KMS-11 (cell line): ENCODE measurements at regions not wholly inside any gene's neighbourhood (a gene's known extent, or its start where the extent isn't known, plus 50 kb on each side); places are given as distances from the start of the nearest gene placed in this dataset.

Source experiments
- H2AFZ ChIP-seq: fragments of 200-600 bp; sonication (generic); 2 replicates; pipeline ENCODE4 v1.6.1; 2016; ENCODE audit warnings: antibody characterized with exemption, mixed run types, low read depth
- H3K27ac ChIP-seq: fragments of 200-600 bp; sonication (generic); 2 replicates; pipeline ENCODE4 v1.6.1; 2016; ENCODE audit warnings: mild to moderate bottlenecking, mixed run types
- H3K27me3 ChIP-seq: fragments of 200-600 bp; sonication (generic); 2 replicates; pipeline ENCODE4 v1.6.1; 2017; ENCODE audit warnings: mild to moderate bottlenecking, low read depth, mixed run types, moderate library complexity; ENCODE audit not compliant: insufficient read depth
- H3K36me3 ChIP-seq: fragments of 200-600 bp; sonication (generic); 2 replicates; pipeline ENCODE4 v1.6.1; 2017; ENCODE audit warnings: mild to moderate bottlenecking, mixed run types; ENCODE audit not compliant: insufficient read depth
- H3K4me1 ChIP-seq: fragments of 200-600 bp; sonication (generic); 2 replicates; pipeline ENCODE4 v1.6.1; 2016; ENCODE audit warnings: mild to moderate bottlenecking, low read depth, mixed run types; ENCODE audit not compliant: poor library complexity, severe bottlenecking
- H3K4me2 ChIP-seq: fragments of 200-600 bp; sonication (generic); 2 replicates; pipeline ENCODE4 v1.7.0; 2016; ENCODE audit warnings: mild to moderate bottlenecking, mixed run types
- H3K4me3 ChIP-seq: fragments of 200-600 bp; sonication (generic); IDR thresholded peaks from 2 replicates; pipeline ENCODE4 v1.6.1; 2017; ENCODE audit warnings: low read depth, low read length, mixed read lengths; ENCODE audit not compliant: insufficient read depth
- H3K79me2 ChIP-seq: fragments of 200-600 bp; sonication (generic); 2 replicates; pipeline ENCODE4 v1.6.1; 2016; ENCODE audit warnings: low read depth, mixed run types; ENCODE audit not compliant: insufficient read depth
- H3K9ac ChIP-seq: fragments of 200-600 bp; sonication (generic); 2 replicates; pipeline ENCODE4 v1.6.1; 2016; ENCODE audit warnings: mild to moderate bottlenecking, mixed run types
- H4K20me1 ChIP-seq: fragments of 200-600 bp; sonication (generic); 2 replicates; pipeline ENCODE4 v1.6.1; 2016; ENCODE audit warnings: mild to moderate bottlenecking, mixed run types; ENCODE audit not compliant: insufficient read depth
- TF ChIP-seq, protein P1 (sequence below): fragments of 200-600 bp; sonication (generic); conservative IDR thresholded peaks from 2 replicates; pipeline ENCODE4 v1.6.1; 2017; ENCODE audit warnings: low read depth, mild to moderate bottlenecking, antibody characterized with exemption, low read length, moderate library complexity, mixed read lengths

DNA sequence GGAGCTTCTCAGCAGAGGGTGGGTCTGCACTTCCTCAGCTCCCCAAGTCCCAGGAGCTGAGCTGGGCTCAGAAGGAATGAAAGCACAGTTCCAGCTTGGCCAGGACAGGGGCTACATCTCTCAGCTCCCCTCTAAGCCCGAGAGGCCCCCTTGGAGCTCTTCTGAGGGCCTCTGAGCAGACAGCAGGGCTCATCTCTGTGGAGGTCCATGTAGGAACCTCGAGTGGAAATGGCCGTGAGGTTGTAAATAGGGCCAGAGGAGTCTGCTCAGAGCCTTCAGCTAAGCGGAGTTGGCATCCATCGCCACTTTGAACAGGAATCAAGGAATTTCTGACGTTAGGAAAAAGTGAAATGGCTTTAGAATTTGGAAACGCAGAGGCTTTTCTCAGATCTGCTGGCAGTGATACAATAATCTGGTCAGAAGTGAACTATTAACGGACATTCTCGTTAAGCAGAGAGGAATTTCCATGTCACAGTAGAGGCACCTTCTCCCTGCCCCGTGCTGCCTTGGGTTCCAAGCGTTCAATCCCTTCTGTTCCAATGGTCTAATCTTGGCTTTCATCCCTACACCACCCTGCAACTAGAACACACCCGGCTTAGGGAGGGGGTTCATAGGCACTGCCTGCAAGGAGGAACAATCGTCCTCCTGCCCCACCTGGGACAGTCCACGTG, 213.9 kb downstream of the NDUFA10 start:
- no peaks in the 10 kb centered on the region for H4K20me1 ChIP-seq
- no peak overlapping the region for H3K9ac ChIP-seq
- no peaks in the 10 kb centered on the region for H3K79me2 ChIP-seq
- H3K27ac ChIP-seq, result no peak overlapping the region
- peaks cover 6% of the 10 kb centered on the region for H3K27me3 ChIP-seq
- H2AFZ ChIP-seq, result no peak overlapping the region
- H3K36me3 ChIP-seq, result no peaks in the 10 kb centered on the region
- TF ChIP-seq, protein P1, sequence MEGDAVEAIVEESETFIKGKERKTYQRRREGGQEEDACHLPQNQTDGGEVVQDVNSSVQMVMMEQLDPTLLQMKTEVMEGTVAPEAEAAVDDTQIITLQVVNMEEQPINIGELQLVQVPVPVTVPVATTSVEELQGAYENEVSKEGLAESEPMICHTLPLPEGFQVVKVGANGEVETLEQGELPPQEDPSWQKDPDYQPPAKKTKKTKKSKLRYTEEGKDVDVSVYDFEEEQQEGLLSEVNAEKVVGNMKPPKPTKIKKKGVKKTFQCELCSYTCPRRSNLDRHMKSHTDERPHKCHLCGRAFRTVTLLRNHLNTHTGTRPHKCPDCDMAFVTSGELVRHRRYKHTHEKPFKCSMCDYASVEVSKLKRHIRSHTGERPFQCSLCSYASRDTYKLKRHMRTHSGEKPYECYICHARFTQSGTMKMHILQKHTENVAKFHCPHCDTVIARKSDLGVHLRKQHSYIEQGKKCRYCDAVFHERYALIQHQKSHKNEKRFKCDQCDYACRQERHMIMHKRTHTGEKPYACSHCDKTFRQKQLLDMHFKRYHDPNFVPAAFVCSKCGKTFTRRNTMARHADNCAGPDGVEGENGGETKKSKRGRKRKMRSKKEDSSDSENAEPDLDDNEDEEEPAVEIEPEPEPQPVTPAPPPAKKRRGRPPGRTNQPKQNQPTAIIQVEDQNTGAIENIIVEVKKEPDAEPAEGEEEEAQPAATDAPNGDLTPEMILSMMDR, result no peak
- H3K4me2 ChIP-seq, result no peak overlapping the region
- H3K4me3 ChIP-seq, result no peak overlapping the region
- no peaks in the 10 kb centered on the region for H3K4me1 ChIP-seq

DNA sequence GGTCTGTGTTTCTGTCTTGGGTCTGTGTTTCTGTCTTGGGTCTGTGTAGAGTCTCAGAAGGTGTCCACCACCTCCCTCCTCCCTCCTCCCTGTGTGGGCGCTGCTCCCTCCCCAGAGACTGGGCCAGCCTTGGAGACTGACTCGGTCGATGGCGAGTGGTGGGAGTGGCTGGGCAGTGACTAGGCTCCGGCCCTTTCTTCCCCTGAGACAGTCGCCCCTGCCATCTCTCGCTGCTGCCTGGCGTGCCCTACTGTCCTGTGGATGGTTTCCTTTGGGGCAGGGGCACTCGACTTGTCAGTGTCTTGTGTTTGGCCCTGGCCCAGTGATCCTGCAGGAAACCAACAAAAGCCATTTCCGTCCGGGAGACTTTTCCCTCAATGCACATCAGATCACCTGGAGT, 215.8 kb downstream of the NDUFA10 start:
- Histone ChIP-seq H3K27me3 (peaks cover 6% of the 10 kb centered on the region), H4K20me1 (no peaks in the 10 kb centered on the region), H2AFZ (no peak overlapping the region), H3K27ac (no peak overlapping the region), H3K4me1 (no peaks in the 10 kb centered on the region), H3K4me3 (no peak overlapping the region), H3K79me2 (no peaks in the 10 kb centered on the region), H3K4me2 (no peak overlapping the region), H3K36me3 (no peaks in the 10 kb centered on the region), H3K9ac (no peak overlapping the region)
- TF ChIP-seq, protein P1, result no peak

DNA sequence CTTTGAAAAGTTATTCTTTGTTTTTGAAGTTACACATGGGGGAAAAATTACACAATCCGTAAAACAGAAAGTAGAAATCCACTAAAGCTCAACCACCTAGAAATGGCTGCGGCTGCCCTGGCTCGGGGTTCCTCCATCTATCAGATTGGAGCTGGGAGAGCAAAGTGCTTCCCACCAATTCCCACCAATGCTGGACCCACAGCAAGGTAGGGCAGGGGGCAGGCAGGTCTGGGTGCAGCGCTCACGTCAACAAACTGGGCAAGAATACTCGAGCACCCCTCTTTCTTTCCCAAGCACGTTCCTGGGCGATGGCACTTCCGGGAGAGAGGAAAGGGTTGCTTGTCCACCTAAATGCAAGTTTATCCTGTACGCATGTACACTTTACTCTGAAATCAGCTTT, 217.6 kb downstream of the NDUFA10 start:
- Histone ChIP-seq H3K27me3 (peaks cover 8% of the 10 kb centered on the region), H2AFZ (no peak overlapping the region), H3K4me3 (no peak overlapping the region), H3K36me3 (no peaks in the 10 kb centered on the region), H3K9ac (no peak overlapping the region), H4K20me1 (no peaks in the 10 kb centered on the region), H3K4me2 (no peak overlapping the region), H3K4me1 (no peaks in the 10 kb centered on the region), H3K79me2 (no peaks in the 10 kb centered on the region), H3K27ac (no peak overlapping the region)
- TF ChIP-seq, protein P1, result no peak

DNA sequence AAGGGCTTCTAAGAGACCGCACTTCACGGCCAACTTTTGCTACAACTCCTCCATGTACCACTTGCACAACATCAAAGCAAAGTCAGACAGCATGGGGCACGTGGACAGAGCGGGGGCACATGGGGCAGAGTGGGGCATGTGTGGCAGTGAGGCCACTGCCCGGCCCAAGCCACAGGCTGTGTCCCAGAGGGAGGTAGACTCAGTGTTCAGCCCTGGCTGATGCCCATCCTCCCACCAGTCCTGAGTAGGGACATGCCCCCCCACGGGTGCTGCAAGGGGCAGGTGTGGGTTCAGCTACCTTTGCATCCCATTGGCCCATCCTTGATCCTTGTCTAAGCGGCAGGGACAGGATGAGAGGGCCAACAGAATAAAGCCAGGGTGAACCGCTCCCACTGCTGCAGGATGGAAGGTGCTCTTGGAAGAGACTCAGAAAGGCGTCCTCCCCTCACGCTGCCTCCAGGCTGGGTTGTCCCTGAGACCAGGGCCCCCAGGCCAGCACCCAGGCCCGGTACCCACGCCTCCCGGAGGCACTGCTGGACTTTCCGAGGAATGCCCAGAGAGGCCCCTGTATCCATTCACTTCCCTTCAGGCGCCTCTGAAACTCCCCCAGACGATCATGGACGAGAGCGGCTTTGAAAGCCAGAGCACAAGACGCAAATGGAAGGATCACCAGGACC, 218.2 kb downstream of the NDUFA10 start:
- Histone ChIP-seq H3K27me3 (peaks cover 8% of the 10 kb centered on the region), H4K20me1 (no peaks in the 10 kb centered on the region), H3K27ac (no peak overlapping the region), H3K36me3 (no peaks in the 10 kb centered on the region), H3K4me1 (no peaks in the 10 kb centered on the region), H3K9ac (no peak overlapping the region), H3K4me3 (no peak overlapping the region), H3K4me2 (no peak overlapping the region), H3K79me2 (no peaks in the 10 kb centered on the region), H2AFZ (no peak overlapping the region)
- TF ChIP-seq, protein P1, result no peak
